Prostate gland (tissue), 2 donors: ENCODE measurements at regions not wholly inside any gene's neighbourhood (a gene's known extent, or its start where the extent isn't known, plus 50 kb on each side); places are given as distances from the start of the nearest gene placed in this dataset.

Source experiments
- DNase-seq: peaks from one replicate; pipeline ENCODE4 v3.0.0-alpha.2; 2019; ENCODE audit warnings: low spot score
- H3K27ac ChIP-seq, 2 donors: fragments of 200-600 bp; sonication (generic); 2 replicates each; pipeline ENCODE4 v1.5.1; 2017 to 2019
- H3K27me3 ChIP-seq: fragments of 200-600 bp; sonication (generic); replicated peaks from 2 replicates; pipeline ENCODE4 v1.5.1; 2019; ENCODE audit not compliant: insufficient read depth
- H3K36me3 ChIP-seq, 2 donors: fragments of 200-600 bp; sonication (generic); 1 replicate in 1 of 2; 2 replicates in 1 of 2; pipeline versions ENCODE4 v1.5.1 to v1.8.1; 2017 to 2019
- H3K4me1 ChIP-seq: fragments of 200-600 bp; sonication (generic); replicated peaks from 2 replicates; pipeline ENCODE4 v1.5.1; 2019
- H3K4me3 ChIP-seq, 2 donors: fragments of 200-600 bp; sonication (generic); 2 replicates each; pipeline ENCODE4 v1.5.1; 2017 to 2019
- H3K9me3 ChIP-seq: fragments of 200-600 bp; sonication (generic); 2 replicates; pipeline ENCODE4 v1.5.1; 2017
- CTCF ChIP-seq, 4 experiments: fragments of 200-600 bp in 2 of 4; fragments of 450-650 bp in 2 of 4; sonication (generic) in 2 of 4; IDR thresholded peaks; 1 replicate in 3 of 4; 2 replicates in 1 of 4; pipeline ENCODE4 v1.5.1; 2016 to 2019; ENCODE audit warnings: antibody characterized with exemption in 4 of 4, mild to moderate bottlenecking in 2 of 4, moderate library complexity in 2 of 4
- POLR2A ChIP-seq: fragments of 450-650 bp; IDR thresholded peaks from one replicate; pipeline ENCODE4 v1.6.1; 2016; ENCODE audit warnings: antibody characterized with exemption, mild to moderate bottlenecking
- POLR2AphosphoS5 ChIP-seq: sonication (generic); formaldehyde crosslinking; IDR thresholded peaks from one replicate; pipeline ENCODE4 v1.6.1; 2017; ENCODE audit warnings: antibody characterized with exemption
- WGBS: methylation state at CpG from one replicate; pipeline ENCODE4 v1.1.5; 2018; 5-methylcytosine and 5-hydroxymethylcytosine counted together
- intact Hi-C: fragments of 100-400 bp; cut with DNase I; formaldehyde crosslinking; loops from one replicate; pipeline ENCODE4 v1.14.2; 2022

- Histone ChIP-seq H3K36me3 (no peaks in the 10 kb centered on the region), H3K9me3 (no peaks in the 10 kb centered on the region), H3K4me3 (no peak overlapping the region), H3K27me3 (no peaks in the 10 kb centered on the region), H3K4me1 (no peaks in the 10 kb centered on the region), H3K27ac (no peak overlapping the region)
- TF ChIP-seq POLR2AphosphoS5 = no peak
- no peak for TF ChIP-seq CTCF (IDR thresholded peaks at IDR 0.05)
- TF ChIP-seq POLR2A = no peak
- intact Hi-C loops = no loop called here
- DNase-seq = no peak
Measured at GRCh38 chr1:185440877-185441276, 123.8 kb upstream of the IVNS1ABP start.

GRCh38 chr1:185439727-185440415 lies 122.8 kb upstream of the IVNS1ABP start:
- Histone ChIP-seq H3K4me1 (no peaks in the 10 kb centered on the region), H3K4me3 (no peak overlapping the region), H3K36me3 (no peaks in the 10 kb centered on the region), H3K9me3 (no peaks in the 10 kb centered on the region), H3K27me3 (no peaks in the 10 kb centered on the region), H3K27ac (no peak overlapping the region)
- no peak for TF ChIP-seq POLR2AphosphoS5
- TF ChIP-seq POLR2A = no peak
- no peak for TF ChIP-seq CTCF (IDR thresholded peaks at IDR 0.05)
- no peak for DNase-seq
- intact Hi-C loops = no loop called here
- WGBS = 74% methylated on average over 1 of the region's 1 CpG

GRCh38 chr1:185438936-185439335 lies 121.9 kb upstream of the IVNS1ABP start:
- intact Hi-C loops = no loop called here
- Histone ChIP-seq H3K4me1 (no peaks in the 10 kb centered on the region), H3K27ac (no peak overlapping the region), H3K4me3 (no peak overlapping the region), H3K27me3 (no peaks in the 10 kb centered on the region), H3K36me3 (no peaks in the 10 kb centered on the region), H3K9me3 (no peaks in the 10 kb centered on the region)
- TF ChIP-seq CTCF (IDR thresholded peaks at IDR 0.05) (no peak), POLR2A (no peak), POLR2AphosphoS5 (no peak)
- no peak for DNase-seq

- no peak for TF ChIP-seq CTCF (IDR thresholded peaks at IDR 0.05)
- no peak for TF ChIP-seq POLR2AphosphoS5
- no peak for TF ChIP-seq POLR2A
- no peaks in the 10 kb centered on the region for H3K36me3 ChIP-seq
- H3K9me3 ChIP-seq = no peaks in the 10 kb centered on the region
- H3K27me3 ChIP-seq = no peaks in the 10 kb centered on the region
- H3K4me3 ChIP-seq = no peak overlapping the region
- intact Hi-C loops = no loop called here
- H3K4me1 ChIP-seq = no peaks in the 10 kb centered on the region
- H3K27ac ChIP-seq = no peak overlapping the region
- no peak for DNase-seq
- 93% methylated on average over 1 of the region's 1 CpG for WGBS
Measured at GRCh38 chr1:185435696-185436379, 118.8 kb upstream of the IVNS1ABP start.

GRCh38 chr1:185434721-185435120 lies 117.7 kb upstream of the IVNS1ABP start:
- Histone ChIP-seq H3K27me3 (no peaks in the 10 kb centered on the region), H3K36me3 (no peaks in the 10 kb centered on the region), H3K9me3 (no peaks in the 10 kb centered on the region), H3K4me1 (no peaks in the 10 kb centered on the region), H3K27ac (no peak overlapping the region), H3K4me3 (no peak overlapping the region)
- intact Hi-C loops = no loop called here
- no peak for TF ChIP-seq POLR2A
- no peak for TF ChIP-seq CTCF (IDR thresholded peaks at IDR 0.05)
- TF ChIP-seq POLR2AphosphoS5 = no peak
- DNase-seq = no peak
- 92% methylated on average over 1 of the region's 1 CpG for WGBS
